Activated CD8-positive, alpha-beta memory T cell treated with anti-CD3 and anti-CD28 coated beads, Interleukin-2, amount 50 U/mL, for 24 hours (primary cell): ENCODE measurements at regions not wholly inside any gene's neighbourhood (a gene's known extent, or its start where the extent isn't known, plus 50 kb on each side); places are given as distances from the start of the nearest gene placed in this dataset.
"Not testable (repeated sequence)": the region's sequence is repeated elsewhere in the genome, so short reads cannot be mapped to it uniquely, and the experiment has no call there.

ENCODE experiments used
- DNase-seq: peaks from one replicate; pipeline ENCODE4 v3.0.0-alpha.2; 2020; ENCODE audit errors: extremely low read depth

GRCh38 chr6:2611092-2611491 is 139.6 kb downstream of the MYLK4 start:
- no peak for DNase-seq

- no peak for DNase-seq
Measured at GRCh38 chr6:2608503-2608902, 142.2 kb downstream of the MYLK4 start.

GRCh38 chr6:2600363-2600762 is 150.4 kb downstream of the MYLK4 start:
- no peak for DNase-seq

- DNase-seq, result no peak
Measured at GRCh38 chr6:2599817-2600216, 150.9 kb downstream of the MYLK4 start.

- no peak for DNase-seq
Measured at GRCh38 chr6:2598867-2599266, 151.9 kb downstream of the MYLK4 start.

- no peak for DNase-seq
Measured at GRCh38 chr6:2597991-2598390, 152.7 kb downstream of the MYLK4 start.

GRCh38 chr6:2597457-2597856 is 153.3 kb downstream of the MYLK4 start:
- not testable (repeated sequence) for DNase-seq

- no peak for DNase-seq
Measured at GRCh38 chr6:2596222-2596621, 154.5 kb downstream of the MYLK4 start.

- DNase-seq, result no peak
Measured at GRCh38 chr6:2594868-2595267, 155.9 kb downstream of the MYLK4 start.

GRCh38 chr6:2593167-2593566 is 157.6 kb downstream of the MYLK4 start:
- DNase-seq, result no peak

- DNase-seq, result no peak
Measured at GRCh38 chr6:2589171-2589661, 161.5 kb downstream of the MYLK4 start.

GRCh38 chr6:2583459-2583858 is 167.3 kb downstream of the MYLK4 start:
- DNase-seq, result no peak

- DNase-seq, result no peak
Measured at GRCh38 chr6:2582268-2582667, 168.5 kb downstream of the MYLK4 start.

- no peak for DNase-seq
Measured at GRCh38 chr6:2581611-2582010, 169.1 kb downstream of the MYLK4 start.

- no peak for DNase-seq
Measured at GRCh38 chr6:2581011-2581410, 169.7 kb downstream of the MYLK4 start.

- DNase-seq, result no peak
Measured at GRCh38 chr6:2579804-2580570, 170.7 kb downstream of the MYLK4 start.

- no peak for DNase-seq
Measured at GRCh38 chr6:2579241-2579761, 171.4 kb downstream of the MYLK4 start.

- DNase-seq, result no peak
Measured at GRCh38 chr6:2578767-2579166, 172.0 kb downstream of the MYLK4 start.

- DNase-seq, result no peak
Measured at GRCh38 chr6:2576499-2576898, 174.2 kb downstream of the MYLK4 start.

GRCh38 chr6:2575236-2575635 is 175.5 kb downstream of the MYLK4 start:
- DNase-seq, result no peak

- DNase-seq, result not testable (repeated sequence)
Measured at GRCh38 chr6:2569420-2569819, 181.3 kb downstream of the MYLK4 start.

- no peak for DNase-seq
Measured at GRCh38 chr6:2566048-2566447, 184.7 kb downstream of the MYLK4 start.

- DNase-seq, result no peak
Measured at GRCh38 chr6:2565499-2565898, 185.2 kb downstream of the MYLK4 start.

- DNase-seq, result no peak
Measured at GRCh38 chr6:2563635-2564034, 187.1 kb downstream of the MYLK4 start.
